ENCODE measurements at regions not wholly inside any gene's neighbourhood (a gene's known extent, or its start where the extent isn't known, plus 50 kb on each side); places are given as distances from the start of the nearest gene placed in this dataset.

DNA sequence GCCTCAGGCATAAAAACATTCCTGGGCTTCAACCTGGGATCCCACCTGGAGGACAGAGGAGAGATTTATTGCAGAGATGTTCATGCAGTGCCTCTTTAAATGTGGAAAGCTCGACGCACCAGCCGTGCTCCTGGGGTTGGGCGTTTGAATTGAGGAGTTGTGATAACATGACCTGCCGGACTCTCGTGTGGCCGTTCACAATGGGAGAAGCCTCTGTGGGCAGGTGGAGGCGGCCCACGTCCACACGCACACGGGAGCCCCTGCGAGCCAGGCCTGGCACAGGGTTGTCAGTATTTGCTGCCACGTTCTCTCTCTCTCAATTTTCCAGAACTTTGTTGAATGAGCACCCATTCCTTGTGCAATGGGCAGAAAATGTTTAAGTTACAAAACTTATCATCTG, 58.3 kb upstream of the PPARA start:
- Histone ChIP-seq H3K4me1 (peaks cover 65 to 100% (median 95%) of the 10 kb centered on the region in 3 donors), H3K27ac (peak overlapping the region; percentile 92 to 100 (median 100)), H3K9me3 (no peaks in the 10 kb centered on the region), H3K27me3 (no peaks in the 10 kb centered on the region), H3K4me3 (no peak overlapping the region), H3K36me3 (peaks cover 18 to 74% (median 22%) of the 10 kb centered on the region in 3 donors)
- DNase-seq: no peak
- WGBS, 2 donors: 53 to 57% methylated on average over 7 to 13 of the region's 13 CpGs
- TF ChIP-seq, protein P1, sequence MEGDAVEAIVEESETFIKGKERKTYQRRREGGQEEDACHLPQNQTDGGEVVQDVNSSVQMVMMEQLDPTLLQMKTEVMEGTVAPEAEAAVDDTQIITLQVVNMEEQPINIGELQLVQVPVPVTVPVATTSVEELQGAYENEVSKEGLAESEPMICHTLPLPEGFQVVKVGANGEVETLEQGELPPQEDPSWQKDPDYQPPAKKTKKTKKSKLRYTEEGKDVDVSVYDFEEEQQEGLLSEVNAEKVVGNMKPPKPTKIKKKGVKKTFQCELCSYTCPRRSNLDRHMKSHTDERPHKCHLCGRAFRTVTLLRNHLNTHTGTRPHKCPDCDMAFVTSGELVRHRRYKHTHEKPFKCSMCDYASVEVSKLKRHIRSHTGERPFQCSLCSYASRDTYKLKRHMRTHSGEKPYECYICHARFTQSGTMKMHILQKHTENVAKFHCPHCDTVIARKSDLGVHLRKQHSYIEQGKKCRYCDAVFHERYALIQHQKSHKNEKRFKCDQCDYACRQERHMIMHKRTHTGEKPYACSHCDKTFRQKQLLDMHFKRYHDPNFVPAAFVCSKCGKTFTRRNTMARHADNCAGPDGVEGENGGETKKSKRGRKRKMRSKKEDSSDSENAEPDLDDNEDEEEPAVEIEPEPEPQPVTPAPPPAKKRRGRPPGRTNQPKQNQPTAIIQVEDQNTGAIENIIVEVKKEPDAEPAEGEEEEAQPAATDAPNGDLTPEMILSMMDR (IDR thresholded peaks at IDR 0.05): no peak
- no peak for TF ChIP-seq POLR2A (IDR thresholded peaks at IDR 0.05)
- intact Hi-C loops (cut with DNase I): no loop called here

DNA sequence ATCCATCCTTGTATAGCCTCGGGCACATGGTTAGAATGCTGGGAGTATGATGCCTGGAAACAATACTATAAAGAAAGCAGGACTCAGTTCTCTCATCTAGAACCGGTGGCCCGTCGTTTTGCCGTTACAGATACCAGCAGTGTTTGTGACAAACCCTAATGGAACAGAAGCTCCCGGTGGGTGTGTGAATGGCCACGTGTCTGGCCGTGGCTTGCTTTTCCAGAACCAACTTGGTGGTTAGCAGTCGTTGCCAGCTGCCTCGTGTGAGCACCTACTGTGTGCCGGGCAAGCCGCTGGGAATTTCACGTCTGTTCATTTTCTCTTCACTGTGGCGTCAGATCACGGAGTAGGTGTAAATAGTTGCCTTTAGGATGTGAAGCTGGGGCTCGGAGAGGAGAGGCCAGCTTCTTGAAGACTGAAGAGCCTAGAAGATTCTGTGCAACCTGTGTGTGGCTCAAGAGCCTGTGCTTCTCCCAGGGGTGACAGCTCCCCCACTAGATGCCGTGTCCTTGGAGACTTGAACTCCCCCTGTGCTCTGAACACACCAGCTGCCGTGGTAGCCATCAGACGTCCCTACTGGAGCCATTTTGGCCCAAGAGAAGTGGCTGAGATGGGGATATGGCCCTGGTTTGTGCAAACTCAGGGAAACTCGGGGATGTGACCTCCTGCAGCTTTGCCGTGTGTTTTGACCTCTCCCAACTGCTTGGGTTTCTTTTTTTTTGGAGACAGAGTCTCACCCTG, 57.5 kb upstream of the PPARA start:
- no peaks in the 10 kb centered on the region for H3K9me3 ChIP-seq
- 53 to 55% methylated on average over 16 to 19 of the region's 21 CpGs for WGBS, 2 donors
- H3K36me3 ChIP-seq: peaks cover 19 to 74% (median 22%) of the 10 kb centered on the region in 3 donors
- peak overlapping the region; percentile 92 to 100 (median 100) for H3K27ac ChIP-seq
- intact Hi-C loops (cut with DNase I): no loop called here
- H3K27me3 ChIP-seq: no peaks in the 10 kb centered on the region
- no peak overlapping the region for H3K4me3 ChIP-seq
- TF ChIP-seq POLR2A (IDR thresholded peaks at IDR 0.05): no peak
- TF ChIP-seq, protein P1 (IDR thresholded peaks at IDR 0.05): no peak
- peaks cover 57 to 100% (median 95%) of the 10 kb centered on the region in 3 donors for H3K4me1 ChIP-seq
- DNase-seq: no peak

DNA sequence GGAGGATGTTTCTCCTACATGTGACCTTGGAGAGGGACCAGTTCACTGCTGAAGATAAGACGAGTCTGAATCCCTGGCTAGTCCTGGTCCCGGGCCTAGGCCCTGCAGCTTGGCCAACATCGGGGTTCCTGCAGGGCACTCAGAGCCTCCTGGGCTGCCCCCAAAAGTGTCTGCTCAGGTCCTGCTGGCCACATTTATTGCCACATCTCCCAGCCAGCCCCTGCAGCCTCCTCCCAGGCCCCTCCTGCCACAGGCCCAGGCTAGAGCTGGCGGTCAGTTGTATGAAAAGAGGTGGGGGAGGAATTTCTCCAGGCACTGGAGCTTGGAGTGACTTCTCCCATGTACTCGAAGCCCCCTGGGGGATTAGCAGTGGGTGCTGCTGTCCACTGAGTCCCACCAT, 56.5 kb upstream of the PPARA start:
- WGBS, 2 donors: 46 to 57% methylated on average over 3 to 4 of the region's 5 CpGs
- peaks cover 27 to 77% (median 28%) of the 10 kb centered on the region in 3 donors for H3K36me3 ChIP-seq
- H3K27me3 ChIP-seq: no peaks in the 10 kb centered on the region
- peak overlapping the region; percentile 92 to 100 (median 100) for H3K27ac ChIP-seq
- no peak overlapping the region for H3K4me3 ChIP-seq
- peaks cover 47 to 100% (median 96%) of the 10 kb centered on the region in 3 donors for H3K4me1 ChIP-seq
- H3K9me3 ChIP-seq: no peaks in the 10 kb centered on the region
- TF ChIP-seq POLR2A (IDR thresholded peaks at IDR 0.05): no peak
- TF ChIP-seq, protein P1 (IDR thresholded peaks at IDR 0.05): no peak
- no peak for DNase-seq
- intact Hi-C loops (cut with DNase I): no loop called here

DNA sequence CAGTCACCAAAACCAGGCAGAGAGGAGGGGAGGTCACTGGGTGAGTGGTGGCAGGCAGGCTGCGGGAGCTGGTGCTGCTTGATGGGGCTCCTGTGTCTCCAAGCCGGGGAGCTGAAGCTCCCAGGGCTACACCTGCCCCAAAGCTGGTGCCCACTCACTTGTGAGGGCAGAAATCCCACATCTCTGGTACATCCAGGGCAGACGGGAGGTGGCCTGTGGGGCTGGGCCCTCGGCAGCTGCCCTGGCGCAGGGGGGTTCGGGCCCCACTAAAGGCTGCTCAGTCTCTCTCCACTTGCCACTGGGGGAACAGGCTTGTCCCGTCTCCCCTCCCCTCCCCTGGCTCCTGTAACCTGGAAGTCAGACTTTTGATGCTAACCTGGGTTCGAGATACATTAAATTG, 55.6 kb upstream of the PPARA start:
- H3K36me3 ChIP-seq: peaks cover 33 to 77% (median 34%) of the 10 kb centered on the region in 3 donors
- WGBS, 2 donors: no CpG with 5 or more reads among the region's 8 CpGs
- DNase-seq: no peak
- H3K27me3 ChIP-seq: no peaks in the 10 kb centered on the region
- H3K4me3 ChIP-seq: no peak overlapping the region
- peaks cover 39 to 100% (median 92%) of the 10 kb centered on the region in 3 donors for H3K4me1 ChIP-seq
- intact Hi-C loops (cut with DNase I): no loop called here
- TF ChIP-seq POLR2A (IDR thresholded peaks at IDR 0.05): no peak
- TF ChIP-seq, protein P1 (IDR thresholded peaks at IDR 0.05): no peak
- no peaks in the 10 kb centered on the region for H3K9me3 ChIP-seq
- H3K27ac ChIP-seq: peak overlapping the region; percentile 92 to 100 (median 100)

DNA sequence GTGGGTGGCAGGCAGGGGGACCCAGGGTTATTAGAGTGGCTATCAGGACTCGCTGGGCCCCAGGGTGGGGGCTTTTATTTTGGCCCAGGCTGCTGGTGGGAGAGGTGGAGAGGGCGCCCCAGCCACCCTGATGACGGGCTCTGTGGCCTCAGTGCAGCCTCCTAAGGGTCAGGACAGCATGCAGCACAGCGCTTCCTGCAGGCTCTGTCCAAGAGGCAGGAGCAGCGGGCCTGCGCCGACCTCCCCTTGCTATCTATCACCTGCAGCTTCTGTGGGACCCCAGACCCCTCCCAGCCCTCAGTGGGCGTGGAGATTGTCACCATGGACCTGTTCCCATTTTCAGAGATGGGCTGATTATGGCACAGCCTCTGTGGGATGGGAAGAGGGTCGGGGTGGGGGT, 54.3 kb upstream of the PPARA start:
- peak overlapping the region; percentile 53 to 99 (median 93) for H3K27ac ChIP-seq
- 60% methylated on average over 3 of the region's 9 CpGs; no CpG with 5 or more reads in 1 of the 2 donors for WGBS, 2 donors
- H3K36me3 ChIP-seq: peaks cover 34 to 86% (median 38%) of the 10 kb centered on the region in 3 donors
- no peaks in the 10 kb centered on the region for H3K9me3 ChIP-seq
- intact Hi-C loops (cut with DNase I): no loop called here
- H3K4me3 ChIP-seq: no peak overlapping the region
- H3K27me3 ChIP-seq: no peaks in the 10 kb centered on the region
- H3K4me1 ChIP-seq: peaks cover 25 to 100% (median 79%) of the 10 kb centered on the region in 3 donors
- no peak for DNase-seq
- TF ChIP-seq, protein P1 (IDR thresholded peaks at IDR 0.05): no peak
- no peak for TF ChIP-seq POLR2A (IDR thresholded peaks at IDR 0.05)
